GM21390 (cell line): ENCODE measurements at regions not wholly inside any gene's neighbourhood (a gene's known extent, or its start where the extent isn't known, plus 50 kb on each side); places are given as distances from the start of the nearest gene placed in this dataset.
"Not testable (repeated sequence)": the region's sequence is repeated elsewhere in the genome, so short reads cannot be mapped to it uniquely, and the experiment has no call there.

Experiments used
- ATAC-seq: cut with Tn5 transposase; IDR thresholded peaks from one replicate; pipeline ENCODE4 v1.9.1; 2021; ENCODE audit not compliant: unreplicated experiment

- ATAC-seq = no peak
Measured at GRCh38 chrX:148259990-148260389, 240.4 kb upstream of the AFF2 start.

- ATAC-seq = no peak
Measured at GRCh38 chrX:148265829-148266228, 234.6 kb upstream of the AFF2 start.

GRCh38 chrX:148268673-148269072 is 231.7 kb upstream of the AFF2 start:
- ATAC-seq = no peak

GRCh38 chrX:148269513-148269912 is 230.9 kb upstream of the AFF2 start:
- ATAC-seq = no peak

GRCh38 chrX:148270499-148270898 is 229.9 kb upstream of the AFF2 start:
- no peak for ATAC-seq

GRCh38 chrX:148271263-148271662 is 229.2 kb upstream of the AFF2 start:
- ATAC-seq = no peak

GRCh38 chrX:148281920-148282319 is 218.5 kb upstream of the AFF2 start:
- ATAC-seq = no peak

- no peak for ATAC-seq
Measured at GRCh38 chrX:148282504-148282903, 217.9 kb upstream of the AFF2 start.

- ATAC-seq = no peak
Measured at GRCh38 chrX:148284056-148284455, 216.4 kb upstream of the AFF2 start.

- no peak for ATAC-seq
Measured at GRCh38 chrX:148284821-148285220, 215.6 kb upstream of the AFF2 start.

GRCh38 chrX:148288451-148288850 is 212.0 kb upstream of the AFF2 start:
- no peak for ATAC-seq

- no peak for ATAC-seq
Measured at GRCh38 chrX:148290041-148290440, 210.4 kb upstream of the AFF2 start.

GRCh38 chrX:148290931-148291330 is 209.5 kb upstream of the AFF2 start:
- ATAC-seq = no peak

GRCh38 chrX:148298737-148299136 is 201.7 kb upstream of the AFF2 start:
- ATAC-seq = no peak

- not testable (repeated sequence) for ATAC-seq
Measured at GRCh38 chrX:148305214-148305613, 195.2 kb upstream of the AFF2 start.

- ATAC-seq = no peak
Measured at GRCh38 chrX:148309413-148309812, 191.0 kb upstream of the AFF2 start.

- ATAC-seq = no peak
Measured at GRCh38 chrX:148310426-148311165, 189.8 kb upstream of the AFF2 start.

GRCh38 chrX:148311544-148311943 is 188.9 kb upstream of the AFF2 start:
- no peak for ATAC-seq

GRCh38 chrX:148314876-148315275 is 185.5 kb upstream of the AFF2 start:
- no peak for ATAC-seq

- no peak for ATAC-seq
Measured at GRCh38 chrX:148316446-148316845, 184.0 kb upstream of the AFF2 start.

- no peak for ATAC-seq
Measured at GRCh38 chrX:148322906-148323305, 177.5 kb upstream of the AFF2 start.

- ATAC-seq = no peak
Measured at GRCh38 chrX:148333989-148334388, 166.4 kb upstream of the AFF2 start.

GRCh38 chrX:148337873-148338272 is 162.5 kb upstream of the AFF2 start:
- ATAC-seq = no peak
